Esophagus (tissue), 2 donors: ENCODE measurements at regions not wholly inside any gene's neighbourhood (a gene's known extent, or its start where the extent isn't known, plus 50 kb on each side); places are given as distances from the start of the nearest gene placed in this dataset.

Source experiments
- H3K27ac ChIP-seq, 2 donors: one replicate each; pipeline ENCODE4 v1.5.1; 2013; ENCODE audit warnings: low read depth in 2 of 2, mild to moderate bottlenecking in 2 of 2, inconsistent platforms in 1 of 2, low read length in 1 of 2, moderate library complexity in 1 of 2
- H3K27me3 ChIP-seq, 2 donors: one replicate each; pipeline ENCODE4 v1.6.1; 2013; ENCODE audit warnings: low read length in 2 of 2, control low read depth in 1 of 2, mild to moderate bottlenecking in 1 of 2; ENCODE audit not compliant: insufficient read depth in 2 of 2, control insufficient read depth in 1 of 2
- H3K36me3 ChIP-seq, 2 donors: one replicate each; pipeline ENCODE4 v1.6.1; 2013; ENCODE audit warnings: low read length in 1 of 2; ENCODE audit not compliant: control insufficient read depth in 2 of 2, insufficient read depth in 2 of 2
- H3K4me1 ChIP-seq, 2 donors: one replicate each; pipeline ENCODE4 v1.6.1; 2013; ENCODE audit warnings: low read length in 1 of 2; ENCODE audit not compliant: control insufficient read depth in 2 of 2, insufficient read depth in 2 of 2
- H3K4me3 ChIP-seq, 2 donors: one replicate each; pipeline ENCODE4 v1.5.1; 2013; ENCODE audit warnings: low read length in 2 of 2, mild to moderate bottlenecking in 2 of 2, low read depth in 1 of 2, moderate library complexity in 1 of 2
- H3K9me3 ChIP-seq, 2 donors: one replicate each; pipeline ENCODE4 v1.6.1; 2013; ENCODE audit warnings: mild to moderate bottlenecking in 2 of 2, low read depth in 1 of 2, low read length in 1 of 2, moderate library complexity in 1 of 2; ENCODE audit not compliant: control insufficient read depth in 2 of 2, insufficient read depth in 1 of 2
- WGBS, 2 donors: extraction: QIAGEN DNeasy Blood & Tissue Kit; methylation state at CpG; one replicate each; pipeline ENCODE4 v1.1.7; 2013; 5-methylcytosine and 5-hydroxymethylcytosine counted together
- donor health status: healthy with polysubstance abuse.
- donor health status: Bipolar disorder and iron deficiency.

DNA sequence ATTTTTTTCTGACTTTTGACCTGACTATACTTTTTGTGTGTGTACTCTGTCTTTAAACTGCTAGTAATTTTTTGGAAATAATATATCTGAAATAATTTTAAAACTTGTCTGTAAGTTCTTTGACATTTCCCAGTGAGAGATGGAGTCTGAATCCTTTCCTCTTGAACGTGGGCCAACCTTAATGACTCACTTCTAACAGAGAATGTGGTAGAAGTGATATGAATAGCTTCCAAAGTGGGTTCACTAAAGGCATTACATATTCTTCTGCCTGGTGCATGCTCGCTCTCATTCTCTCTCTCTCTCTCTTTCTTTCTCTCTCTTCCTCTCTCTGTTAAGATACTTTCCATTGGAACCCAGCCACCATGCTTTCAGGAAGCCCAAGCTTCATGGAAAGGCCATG is 108.7 kb upstream of the FERMT1 start:
- Histone ChIP-seq H3K36me3 (no peaks in the 10 kb centered on the region), H3K27me3 (no peaks in the 10 kb centered on the region), H3K4me1 (no peaks in the 10 kb centered on the region), H3K4me3 (no peak overlapping the region), H3K9me3 (no peaks in the 10 kb centered on the region), H3K27ac (no peak overlapping the region)
- WGBS, 2 donors: 31 to 41% methylated on average over 2 of the region's 2 CpGs

GRCh38 chr20:6228302-6228843 is 105.5 kb upstream of the FERMT1 start:
- no peak overlapping the region for H3K27ac ChIP-seq
- H3K36me3 ChIP-seq: no peaks in the 10 kb centered on the region
- H3K4me3 ChIP-seq: no peak overlapping the region
- H3K9me3 ChIP-seq: no peaks in the 10 kb centered on the region
- 59 to 60% methylated on average over 2 of the region's 2 CpGs for WGBS, 2 donors
- H3K27me3 ChIP-seq: no peaks in the 10 kb centered on the region
- H3K4me1 ChIP-seq: no peaks in the 10 kb centered on the region

- no peaks in the 10 kb centered on the region for H3K9me3 ChIP-seq
- H3K27me3 ChIP-seq: no peaks in the 10 kb centered on the region
- H3K4me1 ChIP-seq: no peaks in the 10 kb centered on the region
- 96 to 98% methylated on average over 21 to 22 of the region's 22 CpGs for WGBS, 2 donors
- H3K27ac ChIP-seq: no peak overlapping the region
- no peak overlapping the region for H3K4me3 ChIP-seq
- H3K36me3 ChIP-seq: no peaks in the 10 kb centered on the region
Observed at GRCh38 chr20:6213311-6213710, 90.5 kb upstream of the FERMT1 start.

GRCh38 chr20:6212903-6213302 is 90.1 kb upstream of the FERMT1 start:
- Histone ChIP-seq H3K27me3 (no peaks in the 10 kb centered on the region), H3K9me3 (no peaks in the 10 kb centered on the region), H3K4me3 (no peak overlapping the region), H3K36me3 (no peaks in the 10 kb centered on the region), H3K4me1 (no peaks in the 10 kb centered on the region), H3K27ac (no peak overlapping the region)
- 93 to 95% methylated on average over 22 to 24 of the region's 24 CpGs for WGBS, 2 donors

DNA sequence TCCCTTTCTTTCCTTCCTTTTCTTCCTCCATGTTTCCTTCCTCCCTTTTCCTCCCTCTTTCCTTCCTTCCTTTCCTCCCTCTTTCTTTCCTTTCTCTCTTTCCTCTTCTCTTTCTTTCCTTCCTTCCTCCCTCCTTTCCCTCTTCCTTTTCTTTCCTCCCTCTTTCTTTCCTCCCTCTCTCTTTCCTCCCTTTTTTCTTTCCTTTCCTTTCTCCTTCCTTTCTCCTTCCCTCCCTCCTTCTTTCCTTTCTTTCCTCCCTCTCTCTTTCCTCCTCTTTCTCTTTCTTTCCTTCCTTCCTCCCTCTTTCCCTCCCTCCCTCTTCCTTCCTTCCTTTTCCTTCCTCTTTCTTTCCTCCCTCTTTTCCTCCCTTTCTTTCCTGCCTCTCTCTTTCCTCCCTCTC is 86.3 kb upstream of the FERMT1 start:
- no peaks in the 10 kb centered on the region for H3K27me3 ChIP-seq
- no peaks in the 10 kb centered on the region for H3K9me3 ChIP-seq
- H3K4me1 ChIP-seq: no peaks in the 10 kb centered on the region
- H3K36me3 ChIP-seq: no peaks in the 10 kb centered on the region
- H3K27ac ChIP-seq: no peak overlapping the region
- H3K4me3 ChIP-seq: no peak overlapping the region

GRCh38 chr20:6200092-6200491 is 77.3 kb upstream of the FERMT1 start:
- 59 to 61% methylated on average over 5 of the region's 5 CpGs for WGBS, 2 donors
- no peaks in the 10 kb centered on the region for H3K27me3 ChIP-seq
- no peak overlapping the region for H3K27ac ChIP-seq
- no peaks in the 10 kb centered on the region for H3K9me3 ChIP-seq
- no peaks in the 10 kb centered on the region for H3K36me3 ChIP-seq
- no peaks in the 10 kb centered on the region for H3K4me1 ChIP-seq
- H3K4me3 ChIP-seq: no peak overlapping the region

DNA sequence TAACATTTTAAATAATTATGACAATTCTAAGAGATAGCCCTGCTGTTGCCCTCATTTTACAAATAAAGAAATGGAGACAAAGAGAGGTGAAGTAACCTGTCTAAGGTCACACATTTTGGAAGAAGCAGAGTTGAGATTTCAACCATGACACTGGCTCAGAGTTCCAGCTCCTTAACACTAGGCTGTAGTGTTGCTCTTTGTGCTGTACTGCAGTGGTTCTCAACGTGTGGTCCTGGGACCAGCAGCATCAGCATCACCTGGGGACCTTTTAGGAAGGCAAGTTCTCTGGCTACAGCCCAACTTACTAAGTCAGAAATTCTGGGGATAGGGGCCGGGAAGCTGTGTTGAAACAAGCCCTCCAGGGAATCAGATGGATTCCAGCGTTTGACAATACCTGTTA is 62.4 kb upstream of the FERMT1 start:
- Histone ChIP-seq H3K27ac (no peak overlapping the region), H3K36me3 (no peaks in the 10 kb centered on the region), H3K27me3 (no peaks in the 10 kb centered on the region), H3K4me3 (no peak overlapping the region), H3K9me3 (no peaks in the 10 kb centered on the region), H3K4me1 (no peaks in the 10 kb centered on the region)
- 39 to 42% methylated on average over 3 of the region's 3 CpGs for WGBS, 2 donors

- Histone ChIP-seq H3K27me3 (no peaks in the 10 kb centered on the region), H3K4me3 (no peak overlapping the region), H3K4me1 (no peaks in the 10 kb centered on the region), H3K27ac (no peak overlapping the region), H3K36me3 (no peaks in the 10 kb centered on the region), H3K9me3 (no peaks in the 10 kb centered on the region)
- 65 to 68% methylated on average over 6 of the region's 6 CpGs for WGBS, 2 donors
Observed at GRCh38 chr20:6184086-6184485, 61.3 kb upstream of the FERMT1 start.

DNA sequence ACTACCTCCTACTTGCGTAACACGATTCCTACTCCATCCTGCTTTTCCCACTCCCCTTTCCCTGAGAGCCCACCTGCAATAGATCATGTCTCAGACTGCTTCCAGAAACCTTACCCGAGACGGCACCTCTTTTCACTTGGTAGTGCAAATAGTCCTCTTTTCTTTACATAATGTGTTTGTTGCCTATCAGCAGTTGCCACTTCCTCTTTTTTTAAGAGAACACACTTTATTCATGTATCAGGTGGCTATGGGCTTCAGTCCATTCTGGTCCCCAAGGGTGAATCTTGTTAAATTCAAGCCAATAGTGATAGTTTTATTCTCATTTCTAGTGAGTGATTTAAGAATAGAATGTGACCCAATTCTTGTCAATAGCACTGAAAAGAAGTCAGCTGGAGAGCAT is 57.7 kb upstream of the FERMT1 start:
- WGBS, 2 donors: 68 to 77% methylated on average over 4 of the region's 4 CpGs

GRCh38 chr20:6178537-6178936 is 55.7 kb upstream of the FERMT1 start:
- H3K4me3 ChIP-seq: no peak overlapping the region
- WGBS, 2 donors: 6 to 8% methylated on average over 3 of the region's 3 CpGs
- H3K36me3 ChIP-seq: no peaks in the 10 kb centered on the region

More for the DNA sequence above, 57.7 kb upstream of the FERMT1 start:
- H3K4me1 ChIP-seq: no peaks in the 10 kb centered on the region
- no peak overlapping the region for H3K4me3 ChIP-seq
- H3K27me3 ChIP-seq: no peaks in the 10 kb centered on the region
- H3K36me3 ChIP-seq: no peaks in the 10 kb centered on the region
- H3K27ac ChIP-seq: no peak overlapping the region
- no peaks in the 10 kb centered on the region for H3K9me3 ChIP-seq

More at GRCh38 chr20:6178537-6178936, 55.7 kb upstream of the FERMT1 start:
- Histone ChIP-seq H3K27ac (no peak overlapping the region), H3K9me3 (no peaks in the 10 kb centered on the region), H3K27me3 (no peaks in the 10 kb centered on the region), H3K4me1 (no peaks in the 10 kb centered on the region)
